Neural progenitor cell (in vitro differentiated cells): ENCODE measurements at regions not wholly inside any gene's neighbourhood (a gene's known extent, or its start where the extent isn't known, plus 50 kb on each side); places are given as distances from the start of the nearest gene placed in this dataset.
A peak's percentile ranks its signal among the peaks of the same experiment; 100 is the strongest.

Experiments used
- DNase-seq: peaks from one replicate; pipeline ENCODE4 v3.0.0-alpha.2; 2016; ENCODE audit warnings: low spot score
- H2AFZ ChIP-seq: fragments of 200-600 bp; sonication (generic); replicated peaks from 2 replicates; pipeline ENCODE4 v1.6.1; 2016; ENCODE audit warnings: antibody characterized with exemption
- H3F3A ChIP-seq: fragments of 200-600 bp; sonication (generic); 2 replicates; pipeline ENCODE4 v1.6.1; 2016; ENCODE audit warnings: antibody characterized with exemption, low read depth
- H3K27ac ChIP-seq: fragments of 200-600 bp; sonication (generic); 2 replicates; pipeline ENCODE4 v1.5.1; 2016; ENCODE audit warnings: mild to moderate bottlenecking
- H3K27me3 ChIP-seq: fragments of 200-600 bp; sonication (generic); 2 replicates; pipeline ENCODE4 v1.6.1; 2016; ENCODE audit warnings: mild to moderate bottlenecking, moderate library complexity
- H3K36me3 ChIP-seq: fragments of 200-600 bp; sonication (generic); 2 replicates; pipeline ENCODE4 v1.5.1; 2016
- H3K4me1 ChIP-seq: fragments of 200-600 bp; sonication (generic); 2 replicates; pipeline ENCODE4 v1.6.1; 2016; ENCODE audit warnings: mixed run types
- H3K4me2 ChIP-seq: fragments of 200-600 bp; sonication (generic); 2 replicates; pipeline ENCODE4 v1.6.1; 2016
- H3K4me3 ChIP-seq: fragments of 200-600 bp; sonication (generic); 2 replicates; pipeline ENCODE4 v1.5.1; 2016
- H3K79me2 ChIP-seq: fragments of 200-600 bp; sonication (generic); 2 replicates; pipeline ENCODE4 v1.6.1; 2016; ENCODE audit warnings: low read depth
- H3K9ac ChIP-seq: fragments of 200-600 bp; sonication (generic); 2 replicates; pipeline ENCODE4 v1.6.1; 2016
- H3K9me3 ChIP-seq: fragments of 200-600 bp; sonication (generic); 2 replicates; pipeline ENCODE4 v1.5.1; 2016; ENCODE audit warnings: low read depth
- H4K20me1 ChIP-seq: fragments of 200-600 bp; sonication (generic); 2 replicates; pipeline ENCODE4 v1.6.1; 2016; ENCODE audit warnings: low read depth
- H3K27ac Mint-ChIP-seq: 3 replicates; pipeline ENCODE4 v1.8.0; 2021; ENCODE audit warnings: mixed read lengths
- H3K27me3 Mint-ChIP-seq: 2 replicates; pipeline ENCODE4 v1.8.0; 2022; ENCODE audit warnings: low read depth, mild to moderate bottlenecking, inconsistent platforms, moderate library complexity, mixed read lengths; ENCODE audit not compliant: insufficient read depth
- H3K36me3 Mint-ChIP-seq: 3 replicates; pipeline ENCODE4 v1.8.0; 2021; ENCODE audit warnings: mixed read lengths
- H3K4me1 Mint-ChIP-seq: 3 replicates; pipeline ENCODE4 v1.8.0; 2021; ENCODE audit warnings: mixed read lengths
- H3K4me3 Mint-ChIP-seq: 3 replicates; pipeline ENCODE4 v1.8.0; 2021; ENCODE audit warnings: mild to moderate bottlenecking, moderate library complexity, mixed read lengths
- H3K9me3 Mint-ChIP-seq: 3 replicates; pipeline ENCODE4 v1.8.0; 2020; ENCODE audit warnings: mixed read lengths
- EZH2 ChIP-seq: fragments of 200-600 bp; sonication (generic); IDR thresholded peaks from 2 replicates; pipeline ENCODE4 v1.6.1; 2017; ENCODE audit warnings: antibody characterized with exemption, mild to moderate bottlenecking, moderate library complexity
- EZH2phosphoT487 ChIP-seq: fragments of 200-600 bp; sonication (generic); IDR thresholded peaks from 2 replicates; pipeline ENCODE4 v1.6.1; 2017; ENCODE audit warnings: antibody characterized with exemption
- TF ChIP-seq, protein P1 (sequence below): fragments of 200-600 bp; sonication (generic); IDR thresholded peaks from 2 replicates; pipeline ENCODE4 v1.5.1; 2017; ENCODE audit warnings: antibody characterized with exemption, mild to moderate bottlenecking

DNA sequence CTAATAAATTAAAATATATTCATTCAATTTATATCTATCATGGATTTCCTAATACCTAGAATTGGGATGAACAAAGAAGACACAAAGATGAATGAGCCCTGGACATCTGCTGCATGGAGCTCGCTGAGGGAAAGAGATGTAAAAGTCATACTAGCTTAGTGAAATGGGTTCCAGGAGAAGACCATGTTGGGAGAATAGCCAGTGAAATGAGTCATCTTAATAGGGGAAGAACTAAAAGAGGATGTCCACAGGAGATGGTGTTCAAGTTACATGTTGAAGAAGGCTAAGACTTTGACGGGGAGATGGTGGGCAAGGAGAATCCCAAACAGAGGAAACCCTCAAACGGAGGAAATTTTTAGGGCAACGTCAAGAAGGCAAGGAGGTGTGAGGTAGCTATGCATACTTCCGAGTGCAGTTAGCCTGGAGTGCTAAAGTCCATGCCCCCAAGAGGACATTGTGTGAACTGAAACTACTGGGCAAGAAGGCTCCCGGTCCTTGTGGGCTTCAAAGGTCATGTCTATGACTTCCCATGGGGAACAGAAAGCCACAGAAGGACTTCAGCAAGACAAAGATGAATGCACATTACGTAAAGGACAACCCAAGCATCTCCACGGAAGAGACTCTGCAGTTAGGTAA is 220.5 kb upstream of the CDH11 start:
- Histone ChIP-seq H3K4me3 (no peak overlapping the region), H4K20me1 (no peaks in the 10 kb centered on the region), H3K9ac (no peak overlapping the region), H3K36me3 (no peaks in the 10 kb centered on the region), H3F3A (no peaks in the 10 kb centered on the region), H3K79me2 (no peaks in the 10 kb centered on the region), H3K9me3 (no peaks in the 10 kb centered on the region), H3K27ac (no peak overlapping the region), H3K4me1 (no peaks in the 10 kb centered on the region), H2AFZ (no peak overlapping the region), H3K27me3 (no peaks in the 10 kb centered on the region), H3K4me2 (no peak overlapping the region)
- H3K36me3 Mint-ChIP-seq, result no peaks in the 10 kb centered on the region
- no peak overlapping the region for H3K27ac Mint-ChIP-seq
- TF ChIP-seq EZH2, result no peak
- TF ChIP-seq, protein P1, sequence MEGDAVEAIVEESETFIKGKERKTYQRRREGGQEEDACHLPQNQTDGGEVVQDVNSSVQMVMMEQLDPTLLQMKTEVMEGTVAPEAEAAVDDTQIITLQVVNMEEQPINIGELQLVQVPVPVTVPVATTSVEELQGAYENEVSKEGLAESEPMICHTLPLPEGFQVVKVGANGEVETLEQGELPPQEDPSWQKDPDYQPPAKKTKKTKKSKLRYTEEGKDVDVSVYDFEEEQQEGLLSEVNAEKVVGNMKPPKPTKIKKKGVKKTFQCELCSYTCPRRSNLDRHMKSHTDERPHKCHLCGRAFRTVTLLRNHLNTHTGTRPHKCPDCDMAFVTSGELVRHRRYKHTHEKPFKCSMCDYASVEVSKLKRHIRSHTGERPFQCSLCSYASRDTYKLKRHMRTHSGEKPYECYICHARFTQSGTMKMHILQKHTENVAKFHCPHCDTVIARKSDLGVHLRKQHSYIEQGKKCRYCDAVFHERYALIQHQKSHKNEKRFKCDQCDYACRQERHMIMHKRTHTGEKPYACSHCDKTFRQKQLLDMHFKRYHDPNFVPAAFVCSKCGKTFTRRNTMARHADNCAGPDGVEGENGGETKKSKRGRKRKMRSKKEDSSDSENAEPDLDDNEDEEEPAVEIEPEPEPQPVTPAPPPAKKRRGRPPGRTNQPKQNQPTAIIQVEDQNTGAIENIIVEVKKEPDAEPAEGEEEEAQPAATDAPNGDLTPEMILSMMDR, result peak; percentile 14
- no peaks in the 10 kb centered on the region for H3K4me1 Mint-ChIP-seq
- no peak overlapping the region for H3K4me3 Mint-ChIP-seq
- H3K9me3 Mint-ChIP-seq, result peaks cover 3% of the 10 kb centered on the region
- DNase-seq, result peak; percentile 2
- peaks cover 6% of the 10 kb centered on the region for H3K27me3 Mint-ChIP-seq

GRCh38 chr16:65339062-65339461 is 217.2 kb upstream of the CDH11 start:
- Mint-ChIP-seq H3K9me3 (peaks cover 3% of the 10 kb centered on the region), H3K36me3 (no peaks in the 10 kb centered on the region), H3K4me3 (no peak overlapping the region), H3K4me1 (no peaks in the 10 kb centered on the region), H3K27ac (no peak overlapping the region), H3K27me3 (peaks cover 6% of the 10 kb centered on the region)
- Histone ChIP-seq H3K4me2 (no peak overlapping the region), H3F3A (no peaks in the 10 kb centered on the region), H3K9ac (no peak overlapping the region), H3K4me3 (no peak overlapping the region), H3K27me3 (no peaks in the 10 kb centered on the region), H3K9me3 (no peaks in the 10 kb centered on the region), H4K20me1 (no peaks in the 10 kb centered on the region), H2AFZ (no peak overlapping the region), H3K79me2 (no peaks in the 10 kb centered on the region), H3K4me1 (no peaks in the 10 kb centered on the region), H3K27ac (no peak overlapping the region), H3K36me3 (no peaks in the 10 kb centered on the region)
- no peak for DNase-seq
- TF ChIP-seq EZH2 (no peak), EZH2phosphoT487 (no peak)
- TF ChIP-seq, protein P1, result no peak

DNA sequence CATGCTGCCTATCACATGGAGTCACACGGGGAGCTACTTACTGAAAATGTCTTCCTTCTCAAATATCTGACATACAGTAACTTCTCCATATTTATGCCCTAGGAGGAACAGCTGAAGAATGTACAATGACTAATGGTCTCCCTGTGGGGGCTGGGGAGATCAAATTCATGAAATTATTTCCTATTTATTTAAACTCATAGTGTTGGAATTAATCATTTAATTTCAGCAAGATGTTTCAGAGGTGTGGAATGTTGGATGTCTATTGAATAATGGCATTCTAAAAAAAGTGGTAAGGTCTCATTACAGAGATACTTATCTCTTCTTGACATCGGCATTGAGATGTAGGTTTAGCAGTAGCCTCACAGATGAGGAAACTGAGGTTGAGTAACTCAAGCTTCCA is 214.3 kb upstream of the CDH11 start:
- no peak overlapping the region for H3K4me2 ChIP-seq
- Mint-ChIP-seq H3K27ac (no peak overlapping the region), H3K4me3 (no peak overlapping the region), H3K36me3 (no peaks in the 10 kb centered on the region), H3K4me1 (no peaks in the 10 kb centered on the region), H3K27me3 (no peaks in the 10 kb centered on the region), H3K9me3 (no peaks in the 10 kb centered on the region)
- no peaks in the 10 kb centered on the region for H3K4me1 ChIP-seq
- no peaks in the 10 kb centered on the region for H3F3A ChIP-seq
- no peaks in the 10 kb centered on the region for H3K36me3 ChIP-seq
- DNase-seq, result no peak
- TF ChIP-seq EZH2phosphoT487 (no peak), EZH2 (no peak)
- TF ChIP-seq, protein P1, result no peak
- H4K20me1 ChIP-seq, result no peaks in the 10 kb centered on the region
- no peaks in the 10 kb centered on the region for H3K79me2 ChIP-seq
- H3K4me3 ChIP-seq, result no peak overlapping the region
- H3K9me3 ChIP-seq, result no peaks in the 10 kb centered on the region
- H2AFZ ChIP-seq, result no peak overlapping the region
- no peaks in the 10 kb centered on the region for H3K27me3 ChIP-seq
- H3K9ac ChIP-seq, result no peak overlapping the region
- no peak overlapping the region for H3K27ac ChIP-seq
